ENCODE measurements at regions not wholly inside any gene's neighbourhood (a gene's known extent, or its start where the extent isn't known, plus 50 kb on each side); places are given as distances from the start of the nearest gene placed in this dataset.

DNA sequence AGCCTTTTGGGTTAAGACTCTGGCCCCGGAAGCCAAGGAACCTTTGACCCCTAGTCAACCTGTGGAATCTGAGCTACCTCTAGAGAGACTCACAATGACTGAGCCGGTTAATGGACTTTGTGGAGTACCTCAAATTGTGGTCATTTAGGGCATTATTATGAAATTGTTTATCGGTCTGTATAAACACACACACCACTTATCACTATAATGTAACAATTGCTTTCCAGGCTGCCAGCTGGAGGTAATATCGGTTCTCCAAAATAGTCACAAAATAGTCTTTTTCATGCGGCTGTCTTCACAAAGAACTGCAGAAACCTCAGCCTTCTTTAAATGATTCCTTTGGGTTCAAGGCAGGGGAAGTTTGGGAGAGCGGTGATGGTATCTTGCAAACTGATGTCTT is 144.2 kb downstream of the DACT1 start:
- no peak overlapping the region for H3K4me3 ChIP-seq
- peaks cover 8 to 14% of the 10 kb centered on the region in 2 donors for H3K4me1 ChIP-seq (replicated peaks in 1 of 2)
- ATAC-seq (replicated peaks in 6 of 8): no peak
- H3K27ac ChIP-seq: no peak overlapping the region
- in situ Hi-C loops (cut with MboI; ENCODE audit: low pct_unique_long_range_greater_than_20kb in 2 of 9, low sequenced_read_pairs in 9 of 9, unreplicated experiment in 9 of 9): no loop called here
- 48 to 100% (median 90%) methylated on average over 1 to 6 of the region's 6 CpGs; no CpG with 5 or more reads in 2 of the 10 experiments for WGBS, 10 experiments

DNA sequence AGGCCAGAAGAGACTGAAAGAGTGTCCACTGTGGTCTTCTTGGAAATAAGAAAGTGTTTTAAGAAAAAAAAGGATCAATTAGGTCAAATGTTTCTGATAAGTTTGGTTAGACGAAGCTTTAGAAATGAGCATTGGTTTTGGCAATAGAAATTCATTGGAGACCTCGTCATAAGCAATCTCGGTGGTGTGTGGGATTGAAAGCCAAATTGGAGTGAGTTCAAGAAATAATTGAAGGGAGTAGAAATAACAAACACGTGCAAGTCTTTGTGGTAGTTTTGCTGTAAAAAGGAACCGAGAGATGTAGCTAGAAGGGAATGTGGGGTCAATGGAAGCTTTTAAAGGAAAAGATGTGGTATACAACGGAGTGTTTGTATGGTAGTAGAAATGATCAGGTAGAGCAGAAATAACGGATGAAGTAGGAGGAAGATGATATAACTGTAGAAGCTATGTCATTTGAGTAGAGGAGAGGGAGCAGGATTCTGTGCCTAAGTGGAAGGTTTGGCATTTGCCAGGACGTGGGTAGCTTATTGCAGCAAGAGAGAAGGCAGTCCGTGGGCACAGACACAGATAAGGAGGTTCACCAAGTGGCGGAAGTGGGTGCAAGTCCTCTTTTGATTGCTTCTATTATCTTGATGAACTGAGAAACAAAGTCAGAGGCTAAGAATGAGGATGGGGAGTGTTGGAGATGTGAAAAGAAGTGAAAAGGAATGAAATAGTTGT is 146.2 kb downstream of the DACT1 start:
- Histone ChIP-seq H3K27ac (no peak overlapping the region), H3K4me1 (replicated peaks in 1 of 2) (peaks cover 4 to 10% of the 10 kb centered on the region in 2 donors), H3K4me3 (no peak overlapping the region)
- no peak for ATAC-seq (replicated peaks in 6 of 8)
- in situ Hi-C loops (cut with MboI; ENCODE audit: low pct_unique_long_range_greater_than_20kb in 2 of 9, low sequenced_read_pairs in 9 of 9, unreplicated experiment in 9 of 9): no loop called here
- WGBS, 10 experiments: 15 to 94% (median 79%) methylated on average over 6 to 10 of the region's 10 CpGs

DNA sequence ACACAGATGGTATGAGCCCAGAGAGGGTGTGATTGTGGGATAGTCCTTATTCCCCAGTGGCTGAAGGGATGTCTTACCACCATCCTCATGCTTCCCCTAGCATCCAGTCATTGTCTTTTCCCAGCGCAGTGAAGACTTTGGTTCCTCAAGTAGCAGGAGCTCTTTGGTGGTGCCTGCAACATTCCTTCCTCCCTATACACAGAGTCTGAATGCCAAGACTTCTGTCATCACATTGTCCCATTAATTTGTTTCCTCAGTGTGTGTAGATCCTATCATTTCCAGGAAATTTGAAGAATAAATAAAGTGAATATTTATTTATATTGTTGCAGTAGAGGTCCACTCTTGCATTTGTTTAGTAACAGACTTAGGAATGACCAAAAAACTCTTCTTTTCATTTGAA is 147.2 kb downstream of the DACT1 start:
- ATAC-seq (replicated peaks in 6 of 8): no peak
- 50 to 100% (median 100%) methylated on average over 1 of the region's 1 CpG; no CpG with 5 or more reads in 4 of the 10 experiments for WGBS, 10 experiments
- Histone ChIP-seq H3K27ac (no peak overlapping the region), H3K4me3 (no peak overlapping the region), H3K4me1 (replicated peaks in 1 of 2) (peaks cover 6 to 11% of the 10 kb centered on the region in 2 donors)
- in situ Hi-C loops (cut with MboI; ENCODE audit: low pct_unique_long_range_greater_than_20kb in 2 of 9, low sequenced_read_pairs in 9 of 9, unreplicated experiment in 9 of 9): no loop called here

DNA sequence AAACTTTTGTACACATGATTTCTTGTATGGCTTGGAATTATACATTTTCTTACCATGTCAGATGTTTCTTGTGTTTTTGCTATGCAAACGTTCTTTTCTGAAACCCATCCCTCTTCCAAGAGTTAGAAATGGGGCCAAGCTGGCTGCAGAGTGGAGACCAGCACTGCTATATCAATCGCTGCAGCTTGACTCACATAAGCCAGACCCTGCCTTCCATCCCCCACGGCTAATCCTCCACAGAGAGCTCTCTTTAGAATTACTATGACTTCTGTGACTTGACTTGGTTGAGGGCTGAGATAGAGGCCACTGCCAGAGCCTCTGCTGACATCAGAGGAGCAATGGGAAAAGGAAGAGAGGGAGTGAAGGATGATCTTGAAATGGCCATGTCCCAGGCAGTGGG is 147.9 kb downstream of the DACT1 start:
- 20 to 90% (median 66%) methylated on average over 1 to 3 of the region's 3 CpGs; no CpG with 5 or more reads in 2 of the 10 experiments for WGBS, 10 experiments
- in situ Hi-C loops (cut with MboI; ENCODE audit: low pct_unique_long_range_greater_than_20kb in 2 of 9, low sequenced_read_pairs in 9 of 9, unreplicated experiment in 9 of 9): no loop called here
- H3K4me3 ChIP-seq: no peak overlapping the region
- no peak overlapping the region for H3K27ac ChIP-seq
- peaks cover 6 to 11% of the 10 kb centered on the region in 2 donors for H3K4me1 ChIP-seq (replicated peaks in 1 of 2)
- no peak for ATAC-seq (replicated peaks in 6 of 8)

DNA sequence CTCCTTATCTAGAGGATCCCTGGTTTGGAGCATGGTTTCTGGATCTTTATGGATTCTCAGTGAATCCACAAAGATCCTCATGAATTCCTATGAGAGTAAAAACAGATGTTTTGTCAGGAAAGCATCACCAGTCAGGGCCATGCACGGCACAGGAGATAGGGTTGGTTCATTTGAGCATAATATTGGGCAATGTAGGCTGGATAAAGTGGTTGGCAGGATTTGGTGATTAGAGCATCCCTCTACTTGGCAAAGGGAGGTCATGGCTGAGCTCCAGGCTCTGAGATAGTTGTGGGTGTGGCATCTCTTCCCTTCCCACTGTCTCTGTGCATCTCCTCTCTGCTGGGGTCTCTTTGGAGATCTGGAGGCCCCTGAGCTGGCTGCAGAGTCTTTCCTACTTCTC is 149.8 kb downstream of the DACT1 start:
- 0 to 17% methylated on average over 1 of the region's 1 CpG; no CpG with 5 or more reads in 8 of the 10 experiments for WGBS, 10 experiments
- no peak for ATAC-seq (replicated peaks in 6 of 8)
- no peak overlapping the region for H3K27ac ChIP-seq
- no peak overlapping the region for H3K4me3 ChIP-seq
- peaks cover 6 to 11% of the 10 kb centered on the region in 2 donors for H3K4me1 ChIP-seq (replicated peaks in 1 of 2)
- in situ Hi-C loops (cut with MboI; ENCODE audit: low pct_unique_long_range_greater_than_20kb in 2 of 9, low sequenced_read_pairs in 9 of 9, unreplicated experiment in 9 of 9): no loop called here

DNA sequence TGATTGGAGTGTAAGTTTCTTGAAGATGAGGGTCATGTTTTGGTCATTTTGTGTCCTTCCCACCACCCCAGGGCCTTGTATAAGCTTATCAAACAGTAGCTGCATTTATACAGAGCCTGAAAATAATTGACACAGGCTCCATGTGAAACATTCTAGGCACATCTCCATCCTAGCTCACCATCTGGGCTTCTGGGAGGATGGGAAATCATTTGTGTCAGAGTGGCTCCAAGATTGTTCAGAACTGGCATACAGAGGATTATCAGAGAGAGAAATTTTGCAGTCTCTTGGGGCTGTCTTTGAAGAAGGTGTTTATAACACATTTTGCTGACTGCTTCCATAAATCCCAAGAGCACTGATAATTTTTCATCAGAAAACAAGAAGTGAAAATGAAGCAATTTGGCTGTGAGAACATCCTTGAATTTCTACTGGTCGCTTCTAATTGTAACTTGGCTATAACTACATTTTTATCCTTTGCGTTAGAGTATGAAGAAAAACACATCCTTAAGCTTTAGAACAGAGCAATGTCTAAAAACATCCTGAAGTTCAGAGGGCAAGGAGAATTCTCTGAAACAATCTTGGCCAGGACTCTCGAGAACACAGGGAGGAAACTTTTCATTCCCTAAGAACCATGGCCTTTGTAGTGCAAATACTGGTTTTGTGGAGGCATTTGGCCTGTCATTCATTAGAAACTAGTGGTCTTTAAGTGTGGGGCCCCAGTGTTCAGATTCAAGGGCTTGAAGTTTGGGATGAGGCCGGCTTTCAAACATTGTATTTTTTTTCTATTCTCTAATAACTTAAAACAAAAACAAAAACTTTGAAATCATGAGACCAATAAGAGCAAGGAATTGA is 151.1 kb downstream of the DACT1 start:
- 13 to 44% (median 28%) methylated on average over 1 to 4 of the region's 4 CpGs for WGBS, 10 experiments
- no peak for ATAC-seq (replicated peaks in 6 of 8)
- in situ Hi-C loops (cut with MboI; ENCODE audit: low pct_unique_long_range_greater_than_20kb in 2 of 9, low sequenced_read_pairs in 9 of 9, unreplicated experiment in 9 of 9): no loop called here
- Histone ChIP-seq H3K27ac (no peak overlapping the region), H3K4me3 (no peak overlapping the region), H3K4me1 (replicated peaks in 1 of 2) (peaks cover 6 to 11% of the 10 kb centered on the region in 2 donors)

DNA sequence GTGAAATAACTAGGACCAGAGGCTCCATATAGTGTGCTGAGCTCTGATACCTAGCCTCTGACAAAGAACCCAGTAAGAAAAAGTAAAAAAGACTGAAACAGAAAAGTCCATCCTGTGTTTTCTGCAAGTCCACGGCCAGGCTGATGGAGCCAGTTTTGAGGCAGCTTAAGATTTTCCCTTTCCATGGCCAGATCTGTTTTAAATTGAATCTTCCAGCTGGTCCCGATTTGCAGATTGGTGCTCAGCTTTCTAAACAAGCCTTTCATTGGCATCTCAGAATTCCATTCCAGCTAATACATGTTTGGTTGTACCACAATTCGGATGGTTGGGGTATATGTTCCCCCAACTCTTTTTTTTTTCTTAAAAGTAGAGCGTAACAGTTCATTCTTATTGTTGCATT is 152.0 kb downstream of the DACT1 start:
- Histone ChIP-seq H3K27ac (no peak overlapping the region), H3K4me1 (replicated peaks in 1 of 2) (peaks cover 6 to 11% of the 10 kb centered on the region in 2 donors), H3K4me3 (no peak overlapping the region)
- WGBS, 10 experiments: 7 to 86% (median 64%) methylated on average over 2 to 4 of the region's 4 CpGs
- in situ Hi-C loops (cut with MboI; ENCODE audit: low pct_unique_long_range_greater_than_20kb in 2 of 9, low sequenced_read_pairs in 9 of 9, unreplicated experiment in 9 of 9): no loop called here
- no peak for ATAC-seq (replicated peaks in 6 of 8)

DNA sequence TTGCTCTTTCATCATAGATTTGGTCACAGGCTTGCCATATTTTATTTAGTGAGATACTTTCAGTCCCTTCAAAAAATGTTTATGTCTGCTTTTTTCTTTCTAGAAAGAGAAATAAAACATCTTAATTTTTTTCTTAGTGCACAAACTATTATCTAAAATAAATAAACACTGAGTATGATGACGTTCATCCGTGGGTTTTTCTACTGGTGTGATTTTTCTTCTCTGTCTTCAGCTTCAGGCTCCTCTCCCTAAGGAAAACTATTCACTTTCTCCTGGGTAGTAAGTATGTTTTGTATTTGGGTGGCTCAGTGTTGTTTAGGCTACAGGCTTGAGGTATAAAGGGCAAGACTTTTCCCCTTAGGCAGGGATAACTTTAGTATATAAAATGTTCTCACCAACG is 154.7 kb downstream of the DACT1 start:
- WGBS, 10 experiments: 28 to 100% (median 90%) methylated on average over 2 to 3 of the region's 3 CpGs; no CpG with 5 or more reads in 1 of the 10 experiments
- no peak for ATAC-seq (replicated peaks in 6 of 8)
- no peak overlapping the region for H3K4me3 ChIP-seq
- in situ Hi-C loops (cut with MboI; ENCODE audit: low pct_unique_long_range_greater_than_20kb in 2 of 9, low sequenced_read_pairs in 9 of 9, unreplicated experiment in 9 of 9): no loop called here
- no peak overlapping the region for H3K27ac ChIP-seq
- H3K4me1 ChIP-seq (replicated peaks in 1 of 2): peaks cover 6% of the 10 kb centered on the region in 2 donors

DNA sequence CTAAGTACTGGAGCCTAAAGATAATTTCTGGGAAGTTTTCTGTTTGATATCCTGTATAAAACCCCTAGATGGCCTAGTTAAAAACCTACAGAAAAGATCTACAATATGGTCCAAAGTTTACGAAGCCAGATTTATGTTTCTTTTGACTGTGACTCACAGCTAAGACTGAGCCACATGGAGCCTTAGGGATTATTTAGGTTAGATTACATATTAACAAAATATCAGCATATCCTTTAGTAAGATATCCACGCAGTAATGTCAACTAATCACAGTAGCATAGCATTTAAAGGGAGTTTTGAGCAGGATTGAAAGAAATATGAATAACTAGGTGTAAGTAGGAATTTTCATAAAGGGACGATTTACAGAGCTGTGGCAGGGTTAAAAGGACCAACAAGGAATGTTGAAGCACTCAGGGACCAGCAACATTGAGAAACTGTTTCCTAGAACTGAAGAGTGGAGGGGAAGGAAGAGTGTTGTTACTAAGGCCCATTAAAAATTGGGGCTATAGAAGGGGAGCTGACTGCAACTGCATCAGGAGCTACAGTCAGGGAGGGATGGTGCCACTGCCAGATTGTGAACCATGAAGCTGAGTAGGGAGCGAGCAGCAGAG is 155.5 kb downstream of the DACT1 start:
- in situ Hi-C loops (cut with MboI; ENCODE audit: low pct_unique_long_range_greater_than_20kb in 2 of 9, low sequenced_read_pairs in 9 of 9, unreplicated experiment in 9 of 9): no loop called here
- Histone ChIP-seq H3K4me1 (replicated peaks in 1 of 2) (peaks cover 6% of the 10 kb centered on the region in 2 donors), H3K4me3 (no peak overlapping the region), H3K27ac (no peak overlapping the region)
- WGBS, 10 experiments: 50 to 90% (median 67%) methylated on average over 1 to 4 of the region's 4 CpGs; no CpG with 5 or more reads in 1 of the 10 experiments
- no peak for ATAC-seq (replicated peaks in 6 of 8)

DNA sequence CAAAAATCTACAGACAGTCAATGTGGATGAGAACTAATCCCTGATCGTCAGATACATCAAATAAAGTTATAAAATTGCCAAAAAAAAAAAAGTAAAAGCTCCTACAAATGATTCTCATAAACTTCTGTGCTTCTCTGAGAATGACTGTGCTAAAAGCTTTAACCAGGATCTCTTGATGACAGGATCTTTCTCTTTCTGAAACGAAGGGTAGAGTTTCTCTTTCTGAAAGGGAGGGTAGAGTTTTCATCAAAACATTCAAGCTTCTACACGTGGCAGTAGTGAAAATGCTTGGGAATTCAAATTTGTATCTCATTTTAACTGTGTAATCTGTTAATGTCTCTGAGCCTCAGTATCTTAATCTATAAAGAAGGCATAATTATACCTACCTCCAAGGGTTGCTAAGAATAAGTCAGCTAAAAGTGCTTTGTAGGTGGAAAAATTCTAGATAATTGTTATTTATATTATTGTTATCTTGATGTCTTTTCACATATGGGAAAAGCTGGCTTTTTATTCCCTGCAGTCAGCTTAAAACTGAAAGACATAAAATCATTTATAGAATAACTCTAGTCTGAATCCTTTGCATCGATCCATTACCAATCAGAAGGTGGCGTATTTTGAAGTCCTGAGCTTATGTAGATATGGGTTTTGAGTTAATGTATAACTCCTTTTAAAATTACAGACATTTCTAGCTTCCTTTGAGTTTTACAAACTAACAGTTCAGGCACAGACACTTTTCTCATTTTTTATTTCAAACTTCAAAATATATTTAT is 157.4 kb downstream of the DACT1 start:
- Histone ChIP-seq H3K27ac (no peak overlapping the region), H3K4me1 (replicated peaks in 1 of 2) (no peaks in the 10 kb centered on the region), H3K4me3 (no peak overlapping the region)
- no peak for ATAC-seq (replicated peaks in 6 of 8)
- 44 to 100% (median 78%) methylated on average over 1 to 5 of the region's 5 CpGs for WGBS, 10 experiments
- in situ Hi-C loops (cut with MboI; ENCODE audit: low pct_unique_long_range_greater_than_20kb in 2 of 9, low sequenced_read_pairs in 9 of 9, unreplicated experiment in 9 of 9): no loop called here

DNA sequence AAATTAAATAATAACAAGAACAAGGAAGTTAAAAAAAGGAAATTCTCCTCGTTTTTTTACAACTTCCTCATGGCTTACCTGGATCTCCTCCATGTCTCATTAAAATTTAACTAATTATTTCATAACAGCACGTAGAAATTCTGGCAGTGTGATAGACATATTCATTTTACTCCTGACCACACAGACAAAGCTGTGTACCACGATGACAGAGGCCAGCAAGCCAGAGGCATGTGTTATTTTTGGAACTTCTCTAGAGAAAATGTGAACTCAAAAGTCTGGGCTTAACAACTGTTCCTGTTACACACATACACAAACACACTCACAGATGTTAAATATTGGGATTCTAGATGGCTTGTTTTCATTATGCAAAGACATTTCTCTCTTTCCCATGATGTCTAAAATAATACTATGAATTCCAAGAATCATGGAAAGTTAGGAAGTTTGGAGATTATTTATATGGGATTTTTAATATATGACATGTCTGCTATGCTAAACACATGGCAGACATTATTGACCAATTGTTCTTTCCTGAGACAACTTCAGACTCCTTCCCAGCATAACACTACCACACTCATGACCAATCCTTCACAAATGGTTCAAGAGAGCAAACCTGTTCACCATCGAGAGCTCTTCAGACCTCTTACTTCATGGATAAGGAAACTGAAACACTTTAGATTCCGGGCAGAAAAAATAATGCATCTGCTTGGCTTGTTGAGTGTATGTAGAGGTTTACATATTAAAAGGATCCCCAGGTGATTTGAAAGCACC is 158.7 kb downstream of the DACT1 start:
- WGBS, 10 experiments: 0 to 81% (median 41%) methylated on average over 2 to 5 of the region's 5 CpGs
- no peak for ATAC-seq (replicated peaks in 6 of 8)
- H3K4me1 ChIP-seq (replicated peaks in 1 of 2): no peaks in the 10 kb centered on the region
- no peak overlapping the region for H3K4me3 ChIP-seq
- no peak overlapping the region for H3K27ac ChIP-seq
- in situ Hi-C loops (cut with MboI; ENCODE audit: low pct_unique_long_range_greater_than_20kb in 2 of 9, low sequenced_read_pairs in 9 of 9, unreplicated experiment in 9 of 9): no loop called here

DNA sequence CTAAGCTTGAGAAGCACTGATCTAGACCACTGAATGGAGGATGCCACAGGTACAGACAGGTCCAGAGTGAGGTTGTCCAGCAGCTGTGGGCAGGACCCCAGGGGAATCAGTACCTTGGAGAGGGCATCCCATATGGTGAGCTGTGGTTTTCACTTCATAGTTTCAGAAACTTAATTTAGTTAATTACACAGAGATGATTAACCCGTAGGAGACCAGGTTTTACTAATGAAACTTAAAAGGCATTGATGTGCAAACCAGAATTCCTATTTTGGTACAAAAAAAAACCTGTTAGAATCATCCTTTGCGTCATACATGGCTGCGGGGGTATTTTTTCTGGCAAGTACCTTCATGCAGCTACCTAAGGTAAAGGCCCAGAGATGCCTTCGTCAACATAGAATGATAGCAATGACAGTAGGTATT is 159.3 kb downstream of the DACT1 start:
- no peak for ATAC-seq (replicated peaks in 6 of 8)
- Histone ChIP-seq H3K27ac (no peak overlapping the region), H3K4me1 (replicated peaks in 1 of 2) (no peaks in the 10 kb centered on the region), H3K4me3 (no peak overlapping the region)
- 0 to 94% (median 84%) methylated on average over 1 to 4 of the region's 4 CpGs; no CpG with 5 or more reads in 1 of the 10 experiments for WGBS, 10 experiments
- in situ Hi-C loops (cut with MboI; ENCODE audit: low pct_unique_long_range_greater_than_20kb in 2 of 9, low sequenced_read_pairs in 9 of 9, unreplicated experiment in 9 of 9): no loop called here
